IMR-90 (cell line): ENCODE measurements at regions not wholly inside any gene's neighbourhood (a gene's known extent, or its start where the extent isn't known, plus 50 kb on each side); places are given as distances from the start of the nearest gene placed in this dataset.

Experiments
- CEBPB ChIP-seq: IDR thresholded peaks from 2 replicates; pipeline ENCODE4 v1.6.1; 2012; ENCODE audit warnings: low read depth, low read length, improper control_type of control experiment
- CTCF ChIP-seq: conservative IDR thresholded peaks from 2 replicates; pipeline ENCODE4 v1.5.1; 2012; ENCODE audit warnings: mild to moderate bottlenecking, low read depth, low read length, improper control_type of control experiment
- FOS ChIP-seq: fragments of 150-350 bp; IDR thresholded peaks from 2 replicates; pipeline ENCODE4 v1.6.1; 2016; ENCODE audit warnings: low read depth, low read length
- MAFK ChIP-seq: IDR thresholded peaks from 2 replicates; pipeline ENCODE4 v1.6.1; 2012; ENCODE audit warnings: low read depth, low read length, improper control_type of control experiment
- MAZ ChIP-seq: IDR thresholded peaks from 2 replicates; pipeline ENCODE4 v1.6.1; 2012; ENCODE audit warnings: low read depth, mild to moderate bottlenecking, low read length, improper control_type of control experiment, moderate library complexity, borderline replicate concordance
- NFE2L2 ChIP-seq: fragments of 150-350 bp; IDR thresholded peaks from 2 replicates; pipeline ENCODE4 v1.6.1; 2016; ENCODE audit warnings: low read depth, mild to moderate bottlenecking, low read length
- POLR2A ChIP-seq: IDR thresholded peaks from 2 replicates; pipeline ENCODE4 v1.6.1; 2012; ENCODE audit warnings: mild to moderate bottlenecking, low read depth, low read length
- RAD21 ChIP-seq: IDR thresholded peaks from 2 replicates; pipeline ENCODE4 v1.6.1; 2012; ENCODE audit warnings: low read length, improper control_type of control experiment
- RCOR1 ChIP-seq: IDR thresholded peaks from 2 replicates; pipeline ENCODE4 v1.6.1; 2012; ENCODE audit warnings: mild to moderate bottlenecking, low read length, improper control_type of control experiment; ENCODE audit not compliant: insufficient replicate concordance
- RFX5 ChIP-seq: IDR thresholded peaks from 2 replicates; pipeline ENCODE4 v1.8.0; 2012; ENCODE audit warnings: low read depth, mild to moderate bottlenecking, low read length, moderate library complexity

GRCh38 chr4:16377887-16378286 lies 151.6 kb upstream of the TAPT1 start:
- TF ChIP-seq CEBPB, result no peak
- TF ChIP-seq CTCF, result no peak
- TF ChIP-seq RCOR1, result no peak
- no peak for TF ChIP-seq POLR2A
- TF ChIP-seq NFE2L2, result no peak
- no peak for TF ChIP-seq RFX5
- no peak for TF ChIP-seq MAFK
- TF ChIP-seq FOS, result no peak
- TF ChIP-seq RAD21, result no peak
- TF ChIP-seq MAZ, result no peak
